CD14-positive monocyte (primary cell): ENCODE measurements at regions not wholly inside any gene's neighbourhood (a gene's known extent, or its start where the extent isn't known, plus 50 kb on each side); places are given as distances from the start of the nearest gene placed in this dataset.

Experiments
- DNase-seq, 3 donors: peaks; one replicate each; pipeline ENCODE4 v3.0.0-alpha.2; 2011 to 2022
- H2AFZ ChIP-seq: 2 replicates; pipeline ENCODE4 v1.6.0; 2012; ENCODE audit warnings: mild to moderate bottlenecking, low read depth, low read length, inconsistent platforms; ENCODE audit not compliant: insufficient read depth, poor library complexity, severe bottlenecking
- H3K27ac ChIP-seq, 2 donors: 1 replicate in 1 of 2; 2 replicates in 1 of 2; pipeline ENCODE4 v1.5.1; 2012 to 2013; ENCODE audit warnings: low read length in 2 of 2, control low read depth in 1 of 2, inconsistent platforms in 1 of 2, low read depth in 1 of 2, mild to moderate bottlenecking in 1 of 2
- H3K27me3 ChIP-seq, 2 donors: one replicate each; pipeline versions ENCODE4 v1.6.0 to v1.6.1; 2011 to 2013; ENCODE audit warnings: low read length in 2 of 2; ENCODE audit not compliant: control insufficient read depth in 2 of 2, insufficient read depth in 2 of 2
- H3K36me3 ChIP-seq, 2 donors: replicated peaks in 1 of 2; 1 replicate in 1 of 2; 2 replicates in 1 of 2; pipeline versions ENCODE4 v1.5.1 to v1.6.1; 2012 to 2013; ENCODE audit warnings: low read length in 2 of 2, control low read depth in 1 of 2, inconsistent platforms in 1 of 2, mild to moderate bottlenecking in 1 of 2; ENCODE audit not compliant: insufficient read depth in 2 of 2, control insufficient read depth in 1 of 2
- H3K4me1 ChIP-seq, 2 donors: 1 replicate in 1 of 2; 2 replicates in 1 of 2; pipeline versions ENCODE4 v1.5.1 to v1.6.1; 2012 to 2013; ENCODE audit warnings: low read length in 2 of 2, control low read depth in 1 of 2, inconsistent platforms in 1 of 2, mild to moderate bottlenecking in 1 of 2, moderate library complexity in 1 of 2; ENCODE audit not compliant: insufficient read depth in 2 of 2, control insufficient read depth in 1 of 2
- H3K4me2 ChIP-seq: replicated peaks from 2 replicates; pipeline ENCODE3; 2012; ENCODE audit warnings: low read length, moderate library complexity, mild to moderate bottlenecking; ENCODE audit not compliant: poor library complexity, severe bottlenecking; ENCODE audit errors: extremely low read depth
- H3K4me3 ChIP-seq, 3 experiments: fragments of 200-600 bp in 1 of 3; sonication (generic) in 1 of 3; replicated peaks in 1 of 3; 1 replicate in 2 of 3; 2 replicates in 1 of 3; pipeline ENCODE4 v1.5.1; 2011 to 2013; ENCODE audit warnings: low read length in 3 of 3, mild to moderate bottlenecking in 3 of 3, control low read depth in 2 of 3, low read depth in 2 of 3, inconsistent platforms in 1 of 3, moderate library complexity in 1 of 3
- H3K79me2 ChIP-seq: 2 replicates; pipeline ENCODE4 v1.6.0; 2012; ENCODE audit warnings: mild to moderate bottlenecking, control low read depth, inconsistent platforms, low read length, moderate library complexity; ENCODE audit not compliant: insufficient read depth
- H3K9ac ChIP-seq: 2 replicates; pipeline ENCODE4 v1.6.0; 2017; ENCODE audit warnings: low read length, mild to moderate bottlenecking; ENCODE audit not compliant: insufficient read depth, poor library complexity, severe bottlenecking
- H3K9me3 ChIP-seq, 2 donors: replicated peaks in 1 of 2; 1 replicate in 1 of 2; 2 replicates in 1 of 2; pipeline versions ENCODE4 v1.5.1 to v1.6.1; 2012 to 2013; ENCODE audit warnings: low read length in 2 of 2, control low read depth in 1 of 2; ENCODE audit not compliant: control insufficient read depth in 1 of 2, insufficient read depth in 1 of 2
- H4K20me1 ChIP-seq: 2 replicates; pipeline ENCODE4 v1.6.0; 2012; ENCODE audit warnings: mild to moderate bottlenecking, low read length, control low read depth, moderate library complexity; ENCODE audit not compliant: insufficient read depth
- H3K27ac Mint-ChIP-seq, 7 donors: one replicate each; pipeline ENCODE4 v1.8.0; 2020; ENCODE audit warnings: mild to moderate bottlenecking in 7 of 7, mixed read lengths in 7 of 7, moderate library complexity in 6 of 7, inconsistent platforms in 2 of 7
- H3K27me3 Mint-ChIP-seq, 3 donors: one replicate each; pipeline ENCODE4 v1.8.0; 2021 to 2022; ENCODE audit warnings: low read depth in 3 of 3, mild to moderate bottlenecking in 3 of 3, mixed read lengths in 3 of 3, moderate library complexity in 3 of 3, inconsistent platforms in 1 of 3
- H3K36me3 Mint-ChIP-seq, 2 donors: one replicate each; pipeline ENCODE4 v1.8.0; 2020; ENCODE audit warnings: mixed read lengths in 2 of 2, inconsistent platforms in 1 of 2, mild to moderate bottlenecking in 1 of 2
- H3K4me1 Mint-ChIP-seq: one replicate; pipeline ENCODE4 v1.8.0; 2020; ENCODE audit warnings: mild to moderate bottlenecking, mixed read lengths
- H3K4me3 Mint-ChIP-seq, 2 donors: one replicate each; pipeline ENCODE4 v1.8.0; 2020; ENCODE audit warnings: mild to moderate bottlenecking in 2 of 2, mixed read lengths in 2 of 2, moderate library complexity in 1 of 2
- H3K9me3 Mint-ChIP-seq, 7 donors: one replicate each; pipeline ENCODE4 v1.8.0; 2020 to 2022; ENCODE audit warnings: mixed read lengths in 7 of 7, mild to moderate bottlenecking in 6 of 7, moderate library complexity in 6 of 7, inconsistent platforms in 2 of 7
- CTCF ChIP-seq: fragments of 200-600 bp; IDR thresholded peaks from one replicate; pipeline ENCODE4 v1.8.0; 2022; ENCODE audit warnings: antibody characterized with exemption, mild to moderate bottlenecking
- WGBS: methylation state at CpG from one replicate; pipeline ENCODE4 v1.1.5; 2013; ENCODE audit warnings: missing lambda C conversion rate; ENCODE audit not compliant: insufficient coverage; 5-methylcytosine and 5-hydroxymethylcytosine counted together
- intact Hi-C, 2 donors: fragments of 100-400 bp; cut with micrococcal nuclease; formaldehyde crosslinking; loops; one replicate each; pipeline versions ENCODE4 v1.15.0 to v1.15.1; 2023

DNA sequence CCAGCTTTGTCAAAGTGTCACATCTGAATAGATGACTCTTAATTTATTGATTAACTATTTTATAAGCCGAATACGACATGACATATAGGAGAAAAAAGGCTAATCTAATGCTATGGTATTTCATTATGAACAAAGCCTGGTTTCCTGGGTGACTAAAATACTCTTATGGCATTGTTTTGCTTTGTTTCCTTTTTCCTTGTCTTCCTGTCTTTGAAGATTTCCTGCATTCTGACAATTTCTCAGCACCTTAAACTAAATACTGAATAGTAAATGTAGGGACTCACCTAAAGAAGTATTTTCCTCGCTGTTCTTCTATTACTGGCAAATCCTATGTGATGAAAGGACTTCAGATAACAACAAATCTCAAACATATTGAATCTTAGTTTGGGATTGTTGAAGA lies 1284.5 kb downstream of the EFNA5 start:
- H3K9me3 ChIP-seq: no peaks in the 10 kb centered on the region
- no peak overlapping the region for H3K27ac ChIP-seq
- no peaks in the 10 kb centered on the region for H3K27me3 ChIP-seq
- intact Hi-C loops: no loop called here
- H2AFZ ChIP-seq: no peak overlapping the region
- no peaks in the 10 kb centered on the region for H3K79me2 ChIP-seq
- no peak overlapping the region for H3K4me3 ChIP-seq
- H3K4me2 ChIP-seq: no peak overlapping the region
- Mint-ChIP-seq H3K27ac (no peak overlapping the region), H3K9me3 (peaks cover 0 to under 1% (median 0%) of the 10 kb centered on the region in 7 donors), H3K27me3 (no peaks in the 10 kb centered on the region), H3K4me3 (no peak overlapping the region), H3K4me1 (no peaks in the 10 kb centered on the region), H3K36me3 (no peaks in the 10 kb centered on the region)
- no peaks in the 10 kb centered on the region for H3K36me3 ChIP-seq
- no CpG with 5 or more reads among the region's 3 CpGs for WGBS
- no peak for TF ChIP-seq CTCF
- no peaks in the 10 kb centered on the region for H3K4me1 ChIP-seq
- H3K9ac ChIP-seq: no peak overlapping the region
- H4K20me1 ChIP-seq: no peaks in the 10 kb centered on the region
- DNase-seq: no peak

DNA sequence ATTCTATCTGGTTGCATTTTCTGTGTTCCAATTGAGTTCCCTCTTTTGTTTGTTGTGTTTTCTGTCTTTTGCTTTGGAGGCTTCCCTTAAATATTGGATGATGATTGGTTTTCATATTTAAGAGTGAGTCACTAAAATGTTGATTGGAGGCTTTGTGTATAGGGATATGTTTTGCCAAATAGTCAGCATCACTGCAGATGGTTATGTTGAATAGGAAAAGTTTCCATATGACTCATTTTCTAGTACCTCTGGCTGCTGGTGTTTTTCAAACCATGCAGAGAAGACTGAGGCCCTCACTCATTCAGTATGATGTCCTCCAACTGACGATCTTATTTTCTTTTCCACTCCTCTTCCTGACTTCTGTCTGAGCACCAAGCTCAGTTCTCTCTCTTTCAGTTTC lies 1290.0 kb downstream of the EFNA5 start:
- Mint-ChIP-seq H3K4me1 (no peaks in the 10 kb centered on the region), H3K9me3 (peaks cover 0 to 5% (median 0%) of the 10 kb centered on the region in 7 donors)
- no CpG with 5 or more reads among the region's 1 CpG for WGBS

More for the DNA sequence above, 1290.0 kb downstream of the EFNA5 start:
- H3K4me3 Mint-ChIP-seq: no peak overlapping the region
- Histone ChIP-seq H4K20me1 (no peaks in the 10 kb centered on the region), H3K36me3 (no peaks in the 10 kb centered on the region), H3K27me3 (no peaks in the 10 kb centered on the region), H3K4me1 (no peaks in the 10 kb centered on the region), H3K4me2 (no peak overlapping the region), H3K9me3 (no peaks in the 10 kb centered on the region), H3K4me3 (no peak overlapping the region), H3K27ac (no peak overlapping the region), H3K79me2 (no peaks in the 10 kb centered on the region), H3K9ac (no peak overlapping the region), H2AFZ (no peak overlapping the region)
- no peak for DNase-seq
- no peaks in the 10 kb centered on the region for H3K27me3 Mint-ChIP-seq
- intact Hi-C loops: no loop called here
- no peak overlapping the region for H3K27ac Mint-ChIP-seq
- TF ChIP-seq CTCF: no peak
- no peaks in the 10 kb centered on the region for H3K36me3 Mint-ChIP-seq
